ENCODE measurements at regions not wholly inside any gene's neighbourhood (a gene's known extent, or its start where the extent isn't known, plus 50 kb on each side); places are given as distances from the start of the nearest gene placed in this dataset.

- DNase-seq: no peak
These were observed 186.1 kb upstream of the SLITRK2 start for GRCh38 chrX:145631461-145631951.

- no peak for DNase-seq
These were observed 163.1 kb upstream of the SLITRK2 start for GRCh38 chrX:145654486-145654885.

- no peak for DNase-seq
These were observed 143.8 kb upstream of the SLITRK2 start for GRCh38 chrX:145673841-145674240.

GRCh38 chrX:145677109-145677817 lies 140.4 kb upstream of the SLITRK2 start:
- no peak for DNase-seq

- no peak for DNase-seq
These were observed 134.9 kb upstream of the SLITRK2 start for GRCh38 chrX:145682518-145683298.

GRCh38 chrX:145687146-145687545 lies 130.5 kb upstream of the SLITRK2 start:
- no peak for DNase-seq

- no peak for DNase-seq
These were observed 129.9 kb upstream of the SLITRK2 start for GRCh38 chrX:145687707-145688106.

GRCh38 chrX:145694048-145694447 lies 123.6 kb upstream of the SLITRK2 start:
- DNase-seq: no peak

GRCh38 chrX:145715641-145716138 lies 101.9 kb upstream of the SLITRK2 start:
- DNase-seq: no peak

- DNase-seq: no peak
These were observed 101.4 kb upstream of the SLITRK2 start for GRCh38 chrX:145716226-145716625.

GRCh38 chrX:145727476-145727875 lies 90.2 kb upstream of the SLITRK2 start:
- DNase-seq: no peak

- DNase-seq: no peak
These were observed 88.0 kb upstream of the SLITRK2 start for GRCh38 chrX:145729635-145730034.

GRCh38 chrX:145735036-145735435 lies 82.6 kb upstream of the SLITRK2 start:
- no peak for DNase-seq

- DNase-seq: no peak
These were observed 65.7 kb upstream of the SLITRK2 start for GRCh38 chrX:145751943-145752342.
